Astrocyte of the hippocampus (primary cell): ENCODE measurements at regions not wholly inside any gene's neighbourhood (a gene's known extent, or its start where the extent isn't known, plus 50 kb on each side); places are given as distances from the start of the nearest gene placed in this dataset.

ENCODE experiments used
- DNase-seq: peaks from one replicate; pipeline ENCODE4 v3.0.0; 2011; ENCODE audit warnings: low read depth, low spot score

- DNase-seq, result no peak
These were observed 77.2 kb upstream of the CALCR start for GRCh38 chr7:93651603-93652159.

- no peak for DNase-seq
These were observed 72.0 kb upstream of the CALCR start for GRCh38 chr7:93646538-93646937.

GRCh38 chr7:93636276-93636675 is 61.8 kb upstream of the CALCR start:
- DNase-seq, result no peak

- DNase-seq, result no peak
These were observed 57.8 kb upstream of the CALCR start for GRCh38 chr7:93632371-93632770.

- no peak for DNase-seq
These were observed 54.8 kb upstream of the CALCR start for GRCh38 chr7:93629291-93629801.

GRCh38 chr7:93626869-93627268 is 52.3 kb upstream of the CALCR start:
- DNase-seq, result no peak
